B cell (primary cell): ENCODE measurements at regions not wholly inside any gene's neighbourhood (a gene's known extent, or its start where the extent isn't known, plus 50 kb on each side); places are given as distances from the start of the nearest gene placed in this dataset.

Source experiments
- ATAC-seq: fragments of 200-7000 bp; cut with Tn5 transposase; one replicate; pipeline ENCODE4 v1.10.0; 2021; ENCODE audit warnings: low read depth, mild to moderate bottlenecking, moderate number of reproducible peaks, moderate library complexity
- CTCF ChIA-PET: fragments of 350-600 bp; sonication (Branson Sonifier 250); formaldehyde crosslinking; loops from one replicate; lab custom pipeline; 2021; ENCODE audit warnings: antibody characterized with exemption, inconsistent platforms; lab: Charles Lee
- POLR2A ChIA-PET: fragments of 350-600 bp; sonication (Branson Sonifier 250); formaldehyde crosslinking; loops from one replicate; lab custom pipeline; 2021; ENCODE audit warnings: antibody characterized with exemption; lab: Charles Lee
- DNase-seq: peaks from one replicate; pipeline ENCODE4 v3.0.0; 2013
- H2AFZ ChIP-seq: 2 replicates; pipeline ENCODE4 v1.6.1; 2012; ENCODE audit warnings: mild to moderate bottlenecking, low read depth, low read length; ENCODE audit not compliant: insufficient read depth, poor library complexity, severe bottlenecking
- H3K27ac ChIP-seq, 2 donors: 1 replicate in 1 of 2; 2 replicates in 1 of 2; pipeline ENCODE4 v1.5.1; 2012 to 2013; ENCODE audit warnings: low read length in 2 of 2, mild to moderate bottlenecking in 2 of 2, moderate library complexity in 1 of 2
- H3K27me3 ChIP-seq, 4 experiments: fragments of 200-600 bp in 1 of 4; sonication (generic) in 1 of 4; replicated peaks in 1 of 4; 1 replicate in 2 of 4; 2 replicates in 2 of 4; pipeline versions ENCODE4 v1.6.1 to v1.7.0; 2013 to 2016; ENCODE audit warnings: low read length in 3 of 4, mild to moderate bottlenecking in 2 of 4, mixed read lengths in 1 of 4, moderate library complexity in 1 of 4; ENCODE audit not compliant: insufficient read depth in 4 of 4, control insufficient read depth in 3 of 4; ENCODE audit errors: control extremely low read depth in 1 of 4
- H3K36me3 ChIP-seq, 2 experiments: replicated peaks in 1 of 2; 1 replicate in 1 of 2; 2 replicates in 1 of 2; pipeline versions ENCODE4 v1.6.1 to v1.7.1; 2013; ENCODE audit warnings: low read length in 1 of 2; ENCODE audit not compliant: insufficient read depth in 2 of 2, control insufficient read depth in 1 of 2; ENCODE audit errors: control extremely low read depth in 1 of 2, extremely low read depth in 1 of 2
- H3K4me1 ChIP-seq, 2 donors: fragments of 200-600 bp in 1 of 2; sonication (generic) in 1 of 2; 1 replicate in 1 of 2; 2 replicates in 1 of 2; pipeline versions ENCODE4 v1.5.1 to v1.6.1; 2013 to 2017; ENCODE audit warnings: low read length in 2 of 2; ENCODE audit not compliant: control insufficient read depth in 2 of 2, insufficient read depth in 2 of 2
- H3K4me2 ChIP-seq: replicated peaks from 2 replicates; pipeline ENCODE3; 2012; ENCODE audit warnings: mild to moderate bottlenecking, low read depth, low read length; ENCODE audit not compliant: poor library complexity, severe bottlenecking
- H3K4me3 ChIP-seq, 5 experiments: fragments of 200-600 bp in 1 of 5; sonication (generic) in 1 of 5; 1 replicate in 3 of 5; 2 replicates in 2 of 5; pipeline versions ENCODE4 v1.5.1 to v1.7.0; 2011 to 2016; ENCODE audit warnings: low read length in 4 of 5, mild to moderate bottlenecking in 4 of 5, low read depth in 2 of 5, control low read depth in 1 of 5, moderate library complexity in 1 of 5; ENCODE audit not compliant: insufficient read depth in 1 of 5; ENCODE audit errors: control extremely low read depth in 1 of 5, extremely low read depth in 1 of 5
- H3K79me2 ChIP-seq: fragments of 200-600 bp; sonication (generic); one replicate; pipeline ENCODE4 v1.6.0; 2016; ENCODE audit warnings: low read length; ENCODE audit not compliant: control insufficient read depth, insufficient read depth
- H3K9ac ChIP-seq: fragments of 200-600 bp; sonication (generic); 2 replicates; pipeline ENCODE4 v1.6.1; 2017; ENCODE audit warnings: mild to moderate bottlenecking, low read length, moderate library complexity
- H3K9me3 ChIP-seq, 3 donors: one replicate each; pipeline versions ENCODE4 v1.6.1 to v1.7.1; 2013; ENCODE audit warnings: low read length in 2 of 3; ENCODE audit not compliant: control insufficient read depth in 2 of 3, insufficient read depth in 1 of 3; ENCODE audit errors: control extremely low read depth in 1 of 3
- H4K20me1 ChIP-seq: 2 replicates; pipeline ENCODE4 v1.6.0; 2012; ENCODE audit warnings: mild to moderate bottlenecking, low read length; ENCODE audit not compliant: insufficient read depth, control insufficient read depth, poor library complexity, severe bottlenecking
- H3K27ac Mint-ChIP-seq: one replicate; pipeline ENCODE4 v1.8.0; 2021; ENCODE audit warnings: mixed read lengths
- H3K27me3 Mint-ChIP-seq: one replicate; pipeline ENCODE4 v1.8.0; 2021; ENCODE audit warnings: mixed read lengths
- H3K4me1 Mint-ChIP-seq: one replicate; pipeline ENCODE4 v1.8.0; 2021; ENCODE audit warnings: mixed read lengths
- H3K4me3 Mint-ChIP-seq: one replicate; pipeline ENCODE4 v1.8.0; 2021; ENCODE audit warnings: mixed read lengths
- H3K9me3 Mint-ChIP-seq: one replicate; pipeline ENCODE4 v1.8.0; 2022; ENCODE audit warnings: mixed read lengths; ENCODE audit not compliant: insufficient read depth
- CTCF ChIP-seq: fragments of 200-600 bp; IDR thresholded peaks from one replicate; pipeline ENCODE4 v1.8.0; 2022; ENCODE audit warnings: antibody characterized with exemption, mild to moderate bottlenecking
- EZH2 ChIP-seq: IDR thresholded peaks from 2 replicates; pipeline ENCODE4 v1.6.1; 2012; ENCODE audit warnings: borderline replicate concordance, low read depth, mild to moderate bottlenecking, moderate library complexity, low read length; ENCODE audit not compliant: insufficient read depth, poor library complexity, severe bottlenecking
- whole genome bisulfite sequencing: methylation state at CpG from one replicate; pipeline ENCODE4 v1.1.5; 2013; ENCODE audit warnings: missing lambda C conversion rate; ENCODE audit not compliant: insufficient coverage; 5-methylcytosine and 5-hydroxymethylcytosine counted together
- intact Hi-C: fragments of 100-400 bp; cut with micrococcal nuclease; formaldehyde crosslinking; loops from one replicate; pipeline ENCODE4 v1.10.0; 2022

- H3K4me2 ChIP-seq = no peak overlapping the region
- no CpG with 5 or more reads among the region's 2 CpGs for WGBS
- no peak for TF ChIP-seq EZH2
- no peak for TF ChIP-seq CTCF
- H3K9me3 Mint-ChIP-seq = no peaks in the 10 kb centered on the region
- H3K27ac ChIP-seq = no peak overlapping the region
- H3K9ac ChIP-seq = no peak overlapping the region
- peaks cover 7% of the 10 kb centered on the region for H3K27me3 Mint-ChIP-seq
- H3K79me2 ChIP-seq = no peaks in the 10 kb centered on the region
- ChIA-PET CTCF (no interaction called here), POLR2A (no interaction called here)
- intact Hi-C loops = no loop called here
- H3K4me3 Mint-ChIP-seq = no peak overlapping the region
- no peaks in the 10 kb centered on the region for H3K9me3 ChIP-seq
- H3K27me3 ChIP-seq = peaks cover 0 to 9% (median 0%) of the 10 kb centered on the region in 4 experiments
- DNase-seq (no peak), ATAC-seq (no peak)
- H3K4me1 ChIP-seq = no peaks in the 10 kb centered on the region
- no peaks in the 10 kb centered on the region for H3K36me3 ChIP-seq
- H3K4me1 Mint-ChIP-seq = peaks cover 2% of the 10 kb centered on the region
- no peak overlapping the region for H3K4me3 ChIP-seq
- H2AFZ ChIP-seq = no peak overlapping the region
- no peak overlapping the region for H3K27ac Mint-ChIP-seq
- H4K20me1 ChIP-seq = no peaks in the 10 kb centered on the region
These were observed 152.0 kb downstream of the TLE3 start for GRCh38 chr15:69945729-69946128.

- no peak for ATAC-seq
- WGBS = 100% methylated on average over 2 of the region's 4 CpGs
These were observed 150.8 kb downstream of the TLE3 start for GRCh38 chr15:69946870-69947269.

More at GRCh38 chr15:69946870-69947269, 150.8 kb downstream of the TLE3 start:
- Histone ChIP-seq H3K27ac (no peak overlapping the region), H4K20me1 (no peaks in the 10 kb centered on the region), H3K4me1 (no peaks in the 10 kb centered on the region), H3K79me2 (no peaks in the 10 kb centered on the region), H3K4me2 (no peak overlapping the region), H3K9me3 (no peaks in the 10 kb centered on the region), H3K4me3 (no peak overlapping the region), H3K9ac (no peak overlapping the region), H3K27me3 (peaks cover 0 to 7% (median 0%) of the 10 kb centered on the region in 4 experiments), H2AFZ (no peak overlapping the region), H3K36me3 (no peaks in the 10 kb centered on the region)
- H3K4me3 Mint-ChIP-seq = no peak overlapping the region
- H3K27ac Mint-ChIP-seq = no peak overlapping the region
- no peak for DNase-seq
- CTCF ChIA-PET = no interaction called here
- H3K4me1 Mint-ChIP-seq = peaks cover 2% of the 10 kb centered on the region
- TF ChIP-seq EZH2 = no peak
- TF ChIP-seq CTCF = no peak
- intact Hi-C loops = no loop called here
- POLR2A ChIA-PET = no interaction called here
- H3K27me3 Mint-ChIP-seq = peaks cover 7% of the 10 kb centered on the region
- H3K9me3 Mint-ChIP-seq = no peaks in the 10 kb centered on the region
